HFF-Myc (cell line): ENCODE measurements at regions not wholly inside any gene's neighbourhood (a gene's known extent, or its start where the extent isn't known, plus 50 kb on each side); places are given as distances from the start of the nearest gene placed in this dataset.
"Not testable (repeated sequence)": the region's sequence is repeated elsewhere in the genome, so short reads cannot be mapped to it uniquely, and the experiment has no call there.

Source experiments
- DNase-seq: peaks from one replicate; pipeline ENCODE4 v3.0.0-alpha.2; 2011; ENCODE audit warnings: low read depth; ENCODE audit errors: extremely low read depth
- H3K4me3 ChIP-seq: replicated peaks from 2 replicates; pipeline ENCODE4 v1.5.1; 2011; ENCODE audit warnings: low read depth, mild to moderate bottlenecking, control low read depth, low read length
- TF ChIP-seq, protein P1 (sequence below): IDR thresholded peaks from 2 replicates; pipeline ENCODE4 v1.5.1; 2012; ENCODE audit warnings: mild to moderate bottlenecking, low read depth, low read length, control low read depth; ENCODE audit errors: missing control alignments

DNA sequence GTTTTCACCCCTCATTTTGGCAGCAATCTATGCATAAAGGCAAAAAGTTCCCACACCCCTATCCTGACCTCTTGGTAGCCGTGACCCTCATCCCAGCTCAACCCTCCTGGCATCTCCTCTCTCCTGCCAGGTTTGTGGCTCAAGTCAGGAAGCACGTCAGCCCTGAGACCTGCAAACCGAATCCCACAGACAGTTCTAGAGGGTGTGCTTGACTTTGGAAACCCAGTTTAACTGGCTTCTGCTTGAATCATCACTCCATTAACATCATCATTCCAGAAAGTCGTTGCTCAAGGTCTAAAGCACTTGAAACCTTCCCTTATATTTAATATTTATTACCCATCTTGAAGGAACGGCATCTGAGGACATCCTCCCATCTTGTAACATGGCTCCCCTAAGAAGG, 133.4 kb upstream of the ERG start:
- no peak for DNase-seq
- no peak overlapping the region for H3K4me3 ChIP-seq
- TF ChIP-seq, protein P1, sequence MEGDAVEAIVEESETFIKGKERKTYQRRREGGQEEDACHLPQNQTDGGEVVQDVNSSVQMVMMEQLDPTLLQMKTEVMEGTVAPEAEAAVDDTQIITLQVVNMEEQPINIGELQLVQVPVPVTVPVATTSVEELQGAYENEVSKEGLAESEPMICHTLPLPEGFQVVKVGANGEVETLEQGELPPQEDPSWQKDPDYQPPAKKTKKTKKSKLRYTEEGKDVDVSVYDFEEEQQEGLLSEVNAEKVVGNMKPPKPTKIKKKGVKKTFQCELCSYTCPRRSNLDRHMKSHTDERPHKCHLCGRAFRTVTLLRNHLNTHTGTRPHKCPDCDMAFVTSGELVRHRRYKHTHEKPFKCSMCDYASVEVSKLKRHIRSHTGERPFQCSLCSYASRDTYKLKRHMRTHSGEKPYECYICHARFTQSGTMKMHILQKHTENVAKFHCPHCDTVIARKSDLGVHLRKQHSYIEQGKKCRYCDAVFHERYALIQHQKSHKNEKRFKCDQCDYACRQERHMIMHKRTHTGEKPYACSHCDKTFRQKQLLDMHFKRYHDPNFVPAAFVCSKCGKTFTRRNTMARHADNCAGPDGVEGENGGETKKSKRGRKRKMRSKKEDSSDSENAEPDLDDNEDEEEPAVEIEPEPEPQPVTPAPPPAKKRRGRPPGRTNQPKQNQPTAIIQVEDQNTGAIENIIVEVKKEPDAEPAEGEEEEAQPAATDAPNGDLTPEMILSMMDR = no peak

DNA sequence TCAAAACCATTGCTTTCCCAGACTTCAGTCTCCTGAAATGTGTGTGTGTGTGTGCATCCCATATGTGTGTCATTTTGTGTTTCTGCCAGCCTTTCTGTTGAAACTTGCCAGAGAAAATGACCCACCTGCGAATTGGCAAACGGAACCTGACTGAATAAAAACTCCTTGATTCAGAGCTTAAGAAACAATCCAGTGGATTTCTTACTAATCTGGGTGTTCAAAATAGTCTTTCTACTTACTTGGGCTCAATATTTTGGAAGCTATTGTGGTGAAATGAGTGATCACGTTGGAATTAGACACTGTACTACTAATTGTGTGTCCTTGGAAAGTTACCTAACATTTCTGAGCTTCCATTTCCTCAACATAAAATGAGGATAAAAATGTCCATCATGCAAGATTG, 138.9 kb upstream of the ERG start:
- TF ChIP-seq, protein P1 = no peak
- no peak for DNase-seq
- no peak overlapping the region for H3K4me3 ChIP-seq

DNA sequence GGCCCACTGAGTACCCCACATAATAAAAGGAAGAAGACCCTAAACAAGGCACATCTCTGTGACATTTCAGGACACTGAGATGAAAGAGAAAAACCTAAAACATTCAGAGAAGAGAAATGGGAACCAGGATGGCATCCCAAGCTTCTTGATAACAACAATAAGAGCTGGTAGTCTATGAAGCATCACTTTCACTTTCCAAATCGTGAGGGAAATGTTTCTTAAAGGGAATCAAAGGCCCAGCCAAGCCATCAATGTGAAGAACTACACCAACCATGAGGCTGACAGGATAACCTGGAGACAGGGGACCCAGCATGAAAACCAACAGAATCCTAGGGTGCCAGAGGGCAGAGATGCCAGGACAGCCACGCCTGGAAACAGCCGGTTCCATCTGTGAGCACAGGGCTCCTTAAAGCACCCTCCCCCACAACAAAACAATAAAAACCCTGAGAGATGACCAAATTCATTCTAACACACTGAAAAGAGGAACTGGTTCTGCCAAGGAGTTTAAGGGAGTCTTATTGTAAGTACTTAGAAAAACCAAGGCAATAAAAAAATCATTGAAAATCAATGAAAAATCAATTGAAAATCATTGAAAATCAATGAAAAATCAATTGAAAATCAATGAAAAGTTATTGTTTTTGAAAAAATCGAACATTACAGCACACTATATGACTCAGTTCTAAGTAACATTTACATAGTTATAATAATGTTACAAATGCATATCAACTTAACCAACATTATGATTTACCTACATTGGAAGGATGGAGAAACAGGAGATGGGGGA, 141.5 kb upstream of the ERG start:
- TF ChIP-seq, protein P1 = no peak
- no peak for DNase-seq
- no peak overlapping the region for H3K4me3 ChIP-seq

DNA sequence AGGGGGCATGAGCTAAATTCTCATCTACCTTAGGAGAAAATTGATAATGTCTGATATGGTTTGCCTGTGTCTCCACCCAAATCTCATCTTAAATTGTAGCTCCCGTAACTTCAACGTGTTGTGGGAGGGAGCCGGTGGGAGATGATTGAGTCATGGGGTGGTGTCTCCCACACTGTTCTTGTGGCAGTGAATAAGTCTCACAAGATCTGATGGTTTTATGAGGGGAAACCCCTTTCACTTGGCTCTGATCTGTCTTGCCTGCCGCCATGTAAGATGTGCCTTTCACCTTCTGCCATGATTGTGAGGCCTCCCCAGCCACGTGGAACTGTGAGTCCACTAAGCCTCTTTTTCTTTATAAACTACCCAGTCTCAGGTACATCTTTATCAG, 142.1 kb upstream of the ERG start:
- not testable (repeated sequence) for H3K4me3 ChIP-seq, DNase-seq

DNA sequence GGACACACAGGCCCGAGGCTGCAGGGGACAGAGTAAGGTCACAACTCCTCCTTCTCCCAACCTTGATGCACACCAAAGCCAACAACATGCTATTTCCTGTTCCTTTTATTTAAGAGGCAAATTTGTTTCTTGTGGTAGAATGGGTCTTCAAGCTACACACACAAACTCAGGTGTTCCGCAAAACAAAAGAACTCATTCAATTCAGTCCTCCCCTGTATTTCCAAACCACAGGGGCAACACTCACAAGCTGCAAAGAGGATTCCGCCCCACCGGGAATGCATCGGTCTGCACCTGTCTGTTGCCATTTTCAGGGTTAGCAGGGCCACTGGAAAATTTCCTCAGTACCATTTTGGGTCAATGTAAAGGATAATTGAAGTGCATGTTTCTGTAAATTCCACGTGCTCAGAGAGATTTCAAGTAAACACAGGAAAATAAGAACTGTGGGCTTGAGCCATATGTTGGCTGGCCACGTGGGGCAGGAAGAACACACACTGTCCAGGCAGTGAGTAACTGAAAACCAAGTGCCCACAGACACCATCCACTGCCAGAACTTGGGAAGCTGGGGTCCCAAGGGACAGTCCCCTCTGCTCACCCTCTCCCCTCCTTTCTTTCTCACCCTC, 145.2 kb upstream of the ERG start:
- no peak for DNase-seq
- no peak overlapping the region for H3K4me3 ChIP-seq
- TF ChIP-seq, protein P1 = no peak

DNA sequence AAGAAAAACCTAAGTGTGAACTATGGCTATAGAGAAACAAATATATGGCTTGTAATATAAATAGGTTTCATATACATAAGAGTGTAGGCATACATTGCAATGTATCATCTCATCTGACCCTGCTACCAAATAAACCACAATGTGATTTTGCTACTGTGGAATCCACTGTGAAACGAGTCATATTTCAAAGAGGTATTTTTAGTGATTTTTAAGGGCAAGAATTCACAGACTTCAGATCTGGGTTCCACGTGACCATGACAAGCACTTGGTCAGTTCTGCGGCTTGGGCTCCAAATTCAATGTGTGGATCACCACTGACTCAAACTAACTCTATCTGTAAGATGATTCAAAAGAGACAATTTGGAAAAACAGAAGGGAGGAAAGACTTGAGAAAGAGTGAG, 147.0 kb upstream of the ERG start:
- DNase-seq = peak; percentile 25
- H3K4me3 ChIP-seq = no peak overlapping the region
- TF ChIP-seq, protein P1 = no peak

DNA sequence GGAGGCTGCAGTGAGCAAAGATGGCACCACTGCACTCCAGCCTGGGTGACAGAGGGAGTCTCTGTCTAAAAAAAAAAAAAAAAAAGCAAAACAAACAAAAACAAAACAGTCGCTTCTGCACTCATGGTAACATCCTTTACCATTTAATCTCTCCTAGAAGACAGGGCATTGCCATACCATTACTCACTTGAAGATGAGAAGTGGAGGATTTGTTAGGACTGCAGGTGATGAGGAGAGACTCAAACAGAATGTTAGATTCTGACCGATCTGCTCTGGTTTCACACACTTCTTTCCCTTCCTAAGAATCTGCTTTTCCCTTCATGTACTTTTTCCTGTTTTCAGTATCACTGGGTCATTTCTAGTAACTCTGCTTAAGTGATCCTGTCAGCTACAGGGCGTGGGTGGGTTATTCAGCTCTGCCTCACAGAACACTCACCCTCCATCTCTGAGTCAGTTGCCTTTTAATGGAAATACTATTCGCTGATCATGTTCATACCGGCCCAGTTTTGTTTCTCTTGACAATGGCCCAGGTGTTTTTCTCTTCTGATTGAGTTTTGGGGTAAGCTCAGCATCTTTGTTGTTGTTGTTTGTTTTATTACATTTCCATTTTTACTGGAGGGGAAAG, 148.0 kb upstream of the ERG start:
- no peak overlapping the region for H3K4me3 ChIP-seq
- DNase-seq = no peak
- TF ChIP-seq, protein P1 = no peak
